ENCODE measurements at regions not wholly inside any gene's neighbourhood (a gene's known extent, or its start where the extent isn't known, plus 50 kb on each side); places are given as distances from the start of the nearest gene placed in this dataset.

- no peak for TF ChIP-seq CTCF (IDR thresholded peaks at IDR 0.05)
- no peak for DNase-seq
- Mint-ChIP-seq H3K27ac (no peak overlapping the region), H3K4me3 (no peak overlapping the region), H3K36me3 (ENCODE audit: low read depth) (no peaks in the 10 kb centered on the region), H3K27me3 (ENCODE audit: insufficient read depth) (no peaks in the 10 kb centered on the region; the same call in 1 of the 2 replicates), H3K9me3 (peaks cover 47% of the 10 kb centered on the region), H3K4me1 (ENCODE audit: low read depth) (no peaks in the 10 kb centered on the region)
These were observed 426.8 kb upstream of the CTNND2 start for GRCh38 chr5:12330993-12331588.

- no peak for DNase-seq
- TF ChIP-seq CTCF (IDR thresholded peaks at IDR 0.05) = no peak
- Mint-ChIP-seq H3K4me1 (ENCODE audit: low read depth) (no peaks in the 10 kb centered on the region), H3K36me3 (ENCODE audit: low read depth) (no peaks in the 10 kb centered on the region), H3K9me3 (peaks cover 40% of the 10 kb centered on the region), H3K27me3 (ENCODE audit: insufficient read depth) (no peaks in the 10 kb centered on the region; the same call in 1 of the 2 replicates), H3K4me3 (no peak overlapping the region), H3K27ac (no peak overlapping the region)
These were observed 426.1 kb upstream of the CTNND2 start for GRCh38 chr5:12330381-12330780.

GRCh38 chr5:12323637-12324229 is 419.5 kb upstream of the CTNND2 start:
- H3K27ac Mint-ChIP-seq = no peak overlapping the region
- no peaks in the 10 kb centered on the region; the same call in 1 of the 2 replicates for H3K36me3 Mint-ChIP-seq (ENCODE audit: low read depth)
- TF ChIP-seq CTCF (IDR thresholded peaks at IDR 0.05) = no peak
- no peaks in the 10 kb centered on the region for H3K4me1 Mint-ChIP-seq (ENCODE audit: low read depth)
- H3K9me3 Mint-ChIP-seq = peaks cover 45% of the 10 kb centered on the region
- no peak overlapping the region for H3K4me3 Mint-ChIP-seq
- no peak for DNase-seq
- H3K27me3 Mint-ChIP-seq (ENCODE audit: insufficient read depth) = no peaks in the 10 kb centered on the region; the same call in 1 of the 2 replicates

- no peak for DNase-seq
- Mint-ChIP-seq H3K4me1 (ENCODE audit: low read depth) (no peaks in the 10 kb centered on the region), H3K27ac (no peak overlapping the region), H3K36me3 (ENCODE audit: low read depth) (no peaks in the 10 kb centered on the region; the same call in 1 of the 2 replicates), H3K4me3 (no peak overlapping the region), H3K9me3 (peaks cover 31% of the 10 kb centered on the region), H3K27me3 (ENCODE audit: insufficient read depth) (no peaks in the 10 kb centered on the region; the same call in 1 of the 2 replicates)
- no peak for TF ChIP-seq CTCF (IDR thresholded peaks at IDR 0.05)
These were observed 417.8 kb upstream of the CTNND2 start for GRCh38 chr5:12322042-12322441.

- Mint-ChIP-seq H3K27ac (no peak overlapping the region), H3K36me3 (ENCODE audit: low read depth) (no peaks in the 10 kb centered on the region; the same call in 1 of the 2 replicates), H3K4me3 (no peak overlapping the region), H3K9me3 (peaks cover 23% of the 10 kb centered on the region), H3K27me3 (ENCODE audit: insufficient read depth) (no peaks in the 10 kb centered on the region; the same call in 1 of the 2 replicates), H3K4me1 (ENCODE audit: low read depth) (no peaks in the 10 kb centered on the region)
- no peak for TF ChIP-seq CTCF (IDR thresholded peaks at IDR 0.05)
- no peak for DNase-seq
These were observed 416.1 kb upstream of the CTNND2 start for GRCh38 chr5:12320331-12320730.
